Ishikawa (cell line): ENCODE measurements at regions not wholly inside any gene's neighbourhood (a gene's known extent, or its start where the extent isn't known, plus 50 kb on each side); places are given as distances from the start of the nearest gene placed in this dataset.

Experiments used
- CREB1 ChIP-seq: IDR thresholded peaks from 2 replicates; pipeline ENCODE4 v1.6.1; 2012; ENCODE audit warnings: low read depth
- NFIC ChIP-seq: IDR thresholded peaks from 2 replicates; pipeline ENCODE4 v1.6.1; 2012
- TCF12 ChIP-seq: IDR thresholded peaks from 2 replicates; pipeline ENCODE4 v1.6.1; 2012; ENCODE audit warnings: low read depth

- TF ChIP-seq NFIC: no peak
- no peak for TF ChIP-seq TCF12
- TF ChIP-seq CREB1: no peak
These were observed 95.4 kb downstream of the DHCR7 start for GRCh38 chr11:71352748-71353147.
